ENCODE measurements at regions not wholly inside any gene's neighbourhood (a gene's known extent, or its start where the extent isn't known, plus 50 kb on each side); places are given as distances from the start of the nearest gene placed in this dataset.

DNA sequence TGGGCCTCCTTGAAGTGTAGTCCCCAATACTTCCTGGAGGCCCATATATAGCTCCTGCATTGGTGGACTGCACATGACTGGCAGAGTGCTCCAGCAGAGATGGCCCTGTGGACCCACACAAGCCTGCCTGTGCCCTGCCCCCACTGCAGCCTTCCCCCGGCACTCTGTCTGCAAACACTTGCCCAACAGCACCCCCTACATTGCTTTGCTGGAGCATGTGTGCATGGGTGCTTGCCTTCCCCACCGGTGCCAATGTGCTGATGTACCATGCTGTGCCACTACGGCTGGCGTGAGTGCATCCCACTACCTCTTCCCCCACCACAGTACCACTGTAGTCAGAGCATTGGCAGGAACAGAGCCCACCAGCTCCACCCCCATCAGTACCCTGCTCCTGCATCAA, 563.6 kb upstream of the CTNND2 start:
- DNase-seq, result no peak

GRCh38 chr5:12460493-12461261, 556.4 kb upstream of the CTNND2 start:
- no peak for DNase-seq

DNA sequence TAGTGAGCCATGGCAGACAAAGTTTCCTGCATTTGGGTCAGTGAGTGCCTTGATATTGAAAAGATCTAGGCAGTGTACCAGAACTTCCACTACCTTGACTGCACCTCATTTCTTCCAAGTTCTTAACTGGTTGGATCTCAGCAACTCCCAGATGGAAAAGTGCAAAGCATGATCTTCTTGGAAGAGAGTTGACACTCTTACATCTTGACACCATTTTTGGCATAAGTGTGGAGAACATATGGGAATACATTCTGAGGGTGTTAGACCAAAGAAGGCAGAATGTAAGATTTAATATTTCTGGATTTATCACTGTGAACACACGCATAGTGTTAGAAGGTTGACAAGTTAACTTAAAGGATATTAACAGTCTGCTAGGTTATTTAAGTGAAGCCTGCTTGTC, 555.1 kb upstream of the CTNND2 start:
- no peak for DNase-seq

DNA sequence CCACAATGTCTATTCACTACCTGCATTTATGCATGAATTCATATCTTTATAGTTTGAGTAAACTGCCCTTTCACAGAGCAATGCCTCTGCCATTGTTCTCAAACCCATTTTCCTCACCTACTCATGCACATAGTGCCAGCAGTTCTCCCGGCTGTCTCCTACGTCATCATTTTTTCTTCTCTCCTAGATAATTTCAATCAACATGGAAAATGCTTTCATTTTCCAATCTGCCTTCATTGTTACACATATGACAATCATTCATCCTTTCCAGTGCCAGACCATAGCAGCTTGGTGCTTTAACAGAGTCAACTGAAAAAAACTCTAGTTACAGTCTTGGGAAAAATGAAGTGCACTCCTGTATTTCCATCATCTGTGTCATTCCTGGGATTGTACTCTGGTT, 514.8 kb upstream of the CTNND2 start:
- DNase-seq, result no peak

DNA sequence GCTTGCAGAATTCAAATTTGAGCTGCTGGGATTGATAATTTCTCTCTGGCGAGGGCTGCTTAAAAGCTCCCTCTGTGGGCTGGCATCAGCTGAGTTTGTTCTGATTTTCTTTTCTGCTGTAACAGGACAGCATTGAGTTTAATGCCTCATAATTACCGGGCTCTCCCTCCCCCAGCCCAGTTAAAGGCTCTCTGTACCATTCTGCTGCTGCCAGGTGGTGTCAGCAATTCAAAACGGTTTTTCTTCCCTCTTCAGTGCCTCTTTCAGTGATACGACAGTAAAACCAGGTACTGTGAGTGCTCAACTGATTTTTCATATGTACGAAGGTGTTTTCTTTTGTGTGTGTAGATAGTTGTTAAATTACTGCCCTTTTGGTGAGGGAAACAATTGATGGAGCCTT, 509.3 kb upstream of the CTNND2 start:
- DNase-seq, result no peak

DNA sequence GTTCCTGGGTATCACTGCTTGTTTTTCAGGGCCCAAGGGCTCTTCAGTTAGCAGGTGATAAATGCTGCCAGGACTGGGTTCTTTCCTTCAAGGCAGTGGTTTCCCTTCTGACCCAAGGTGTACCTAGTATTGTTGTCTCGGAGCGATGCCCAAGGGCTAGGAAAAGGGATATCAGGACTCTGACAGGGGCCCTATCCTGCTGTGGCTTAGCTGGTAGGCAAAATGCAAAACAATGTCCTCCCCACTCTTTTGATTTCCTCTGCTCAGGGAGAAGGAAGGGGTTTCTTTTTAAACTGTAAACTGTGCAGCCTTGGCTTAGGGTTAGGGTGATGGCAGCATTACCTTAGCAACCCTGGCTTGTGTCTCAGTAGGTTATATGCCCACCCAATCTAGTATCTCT, 508.8 kb upstream of the CTNND2 start:
- no peak for DNase-seq

- no peak for DNase-seq
These were observed 495.6 kb upstream of the CTNND2 start for GRCh38 chr5:12399868-12400267.

GRCh38 chr5:12392246-12392645, 488.0 kb upstream of the CTNND2 start:
- DNase-seq, result no peak

DNA sequence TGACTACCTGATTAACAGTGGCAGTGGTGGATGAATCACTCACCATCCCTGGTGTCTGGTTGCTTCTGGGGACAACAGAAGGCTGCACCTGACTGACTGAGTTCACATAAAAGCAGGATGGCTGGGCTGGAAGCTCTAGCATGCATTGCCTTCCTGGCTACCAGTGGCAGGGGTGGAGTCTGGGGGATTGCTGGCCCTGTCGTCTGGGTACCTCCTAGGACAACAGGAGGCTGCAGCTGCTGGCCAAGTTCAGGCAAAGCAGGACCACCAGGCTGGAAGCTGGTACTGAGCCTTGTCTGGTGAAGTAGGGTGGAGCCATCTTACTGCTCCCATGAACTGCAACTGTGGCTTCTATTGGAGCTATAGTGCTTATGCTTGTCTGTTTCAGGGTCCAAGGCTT, 480.8 kb upstream of the CTNND2 start:
- DNase-seq, result no peak

DNA sequence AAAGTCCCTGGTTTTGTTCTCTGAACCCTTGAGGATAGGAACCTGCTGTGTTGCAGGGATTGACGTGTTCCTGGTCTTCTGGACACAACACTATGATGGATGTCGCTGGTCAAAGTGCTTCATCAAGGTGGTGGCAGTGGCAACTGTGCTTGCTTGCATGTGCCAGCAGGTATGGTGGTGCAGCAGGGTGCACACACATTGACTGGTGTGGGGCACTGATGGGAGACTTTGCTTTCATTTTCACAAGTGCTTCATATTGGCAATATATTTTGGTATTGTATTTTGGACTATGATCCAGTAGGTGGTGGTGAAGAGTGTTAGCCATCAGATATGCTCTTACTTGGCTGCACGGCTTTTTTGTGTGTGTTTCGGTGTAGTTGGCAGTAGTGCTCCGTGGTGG, 479.8 kb upstream of the CTNND2 start:
- no peak for DNase-seq

DNA sequence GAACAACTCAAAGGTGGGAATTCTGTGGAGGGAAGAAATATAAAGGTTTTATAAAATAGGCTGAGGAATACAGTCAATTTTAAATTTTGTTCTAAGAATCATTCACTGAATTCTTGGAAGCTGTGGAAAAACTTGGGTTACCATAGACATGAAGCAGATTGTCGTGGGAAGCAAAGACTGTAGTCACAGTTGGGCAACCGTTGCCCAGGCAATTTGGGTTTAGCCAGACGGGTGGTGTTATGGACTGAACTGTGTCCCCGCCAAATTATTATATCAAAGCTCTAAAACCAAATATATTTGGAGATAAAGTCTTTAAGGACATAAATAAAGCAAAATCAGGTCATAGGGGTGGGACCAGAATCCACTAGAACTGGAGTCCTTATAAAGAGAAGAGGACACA, 463.7 kb upstream of the CTNND2 start:
- DNase-seq, result no peak

- no peak for DNase-seq
These were observed 456.0 kb upstream of the CTNND2 start for GRCh38 chr5:12360218-12360617.

DNA sequence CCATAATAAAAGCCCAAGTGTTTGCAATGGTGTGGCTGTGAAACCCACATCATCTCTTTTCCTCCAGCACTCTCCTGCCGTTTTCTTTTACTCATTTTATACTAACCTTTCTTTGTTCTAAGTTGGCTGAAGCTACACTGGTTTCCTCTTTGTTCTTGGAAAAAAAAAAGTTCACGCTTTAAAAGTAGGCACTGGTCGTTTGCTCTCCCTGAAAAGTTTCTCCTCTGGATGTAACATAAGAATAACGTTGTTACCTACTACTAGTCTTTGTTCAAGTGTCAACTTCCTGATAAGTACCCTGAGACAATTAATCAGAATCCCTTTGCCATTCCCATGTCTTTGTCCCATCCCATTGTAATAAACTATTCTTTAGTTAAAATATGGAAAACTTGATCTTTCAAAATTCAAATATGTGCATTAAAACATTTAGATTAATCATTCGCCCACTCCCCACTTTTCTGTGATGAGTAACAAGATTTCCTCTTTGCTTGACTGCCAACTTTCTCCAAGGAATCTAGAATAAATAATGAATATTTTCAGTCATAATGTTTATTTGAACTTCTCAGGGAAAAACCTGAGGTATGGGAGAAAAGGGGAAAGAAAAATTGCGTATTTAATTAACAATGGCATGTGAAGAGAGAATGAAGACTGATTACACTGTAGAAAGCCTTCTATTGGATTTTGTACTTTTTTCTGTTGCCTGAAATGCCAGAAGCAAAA, 454.3 kb upstream of the CTNND2 start:
- no peak for DNase-seq

- no peak for DNase-seq
These were observed 453.4 kb upstream of the CTNND2 start for GRCh38 chr5:12357626-12358025.

DNA sequence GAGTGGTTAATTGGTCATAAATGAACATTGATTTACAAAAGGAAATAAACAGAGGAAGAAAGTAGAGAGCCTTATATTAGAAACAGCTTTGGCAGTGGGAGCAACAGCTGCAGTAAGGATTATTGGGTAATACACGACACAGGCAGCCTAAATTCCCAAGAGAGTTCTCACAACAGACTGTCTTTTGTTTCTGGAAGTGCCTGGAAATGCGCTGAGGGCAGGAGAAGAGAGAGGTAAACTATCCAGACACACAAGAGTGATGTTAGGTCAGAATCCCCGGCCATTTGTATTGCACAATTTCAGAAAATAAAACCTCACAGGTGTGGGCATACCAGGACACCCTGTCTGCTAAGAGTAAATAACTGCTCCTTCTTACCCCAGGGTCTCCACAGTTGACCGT, 450.4 kb upstream of the CTNND2 start:
- DNase-seq, result no peak

- no peak for DNase-seq
These were observed 439.3 kb upstream of the CTNND2 start for GRCh38 chr5:12343558-12343957.

GRCh38 chr5:12335938-12336337, 431.7 kb upstream of the CTNND2 start:
- no peak for DNase-seq

- DNase-seq, result no peak
These were observed 428.2 kb upstream of the CTNND2 start for GRCh38 chr5:12332480-12332879.

DNA sequence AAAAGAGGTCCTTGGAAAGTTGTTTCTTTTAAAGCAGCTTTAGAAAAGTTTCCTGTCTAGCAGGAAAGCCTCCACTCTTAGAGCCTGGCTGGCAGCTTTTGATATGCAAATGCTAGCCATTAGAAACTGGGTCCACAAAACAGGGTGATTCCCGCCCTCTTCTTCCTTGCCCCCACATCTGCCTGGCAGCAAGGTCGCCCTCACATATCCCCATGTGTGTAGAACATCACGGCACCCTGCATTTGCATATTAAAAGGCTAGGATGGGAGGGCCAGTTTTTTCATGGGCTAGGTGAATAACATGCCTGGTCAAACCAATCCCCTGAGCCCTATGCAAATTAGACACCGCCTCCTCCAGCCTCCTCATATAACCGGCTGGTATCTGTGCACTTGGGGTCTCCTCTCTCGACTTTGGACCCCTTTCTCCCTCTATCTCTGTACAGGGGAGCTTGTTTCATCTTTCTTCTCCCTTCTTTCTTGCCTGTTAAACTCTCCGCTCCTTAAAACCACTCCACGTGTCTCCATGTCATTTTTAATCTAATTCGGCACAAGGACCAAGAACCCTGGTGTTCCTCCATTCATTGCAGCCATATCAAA, 426.8 kb upstream of the CTNND2 start:
- no peak for DNase-seq

- no peak for DNase-seq
These were observed 426.1 kb upstream of the CTNND2 start for GRCh38 chr5:12330381-12330780.

GRCh38 chr5:12323637-12324229, 419.5 kb upstream of the CTNND2 start:
- DNase-seq, result no peak

- DNase-seq, result no peak
These were observed 417.8 kb upstream of the CTNND2 start for GRCh38 chr5:12322042-12322441.

GRCh38 chr5:12320331-12320730, 416.1 kb upstream of the CTNND2 start:
- no peak for DNase-seq

- no peak for DNase-seq
These were observed 412.6 kb upstream of the CTNND2 start for GRCh38 chr5:12316812-12317211.

Measured in midbrain (tissue), 1 donor.